CD8-positive, alpha-beta memory T cell (primary cell): ENCODE measurements at regions not wholly inside any gene's neighbourhood (a gene's known extent, or its start where the extent isn't known, plus 50 kb on each side); places are given as distances from the start of the nearest gene placed in this dataset.
"Not testable (repeated sequence)": the region's sequence is repeated elsewhere in the genome, so short reads cannot be mapped to it uniquely, and the experiment has no call there.

Source experiments
- CTCF ChIA-PET: fragments of 350-600 bp; sonication (Branson Sonifier 250); formaldehyde crosslinking; loops from one replicate; lab custom pipeline; 2021; ENCODE audit warnings: antibody characterized with exemption; lab: Charles Lee
- POLR2A ChIA-PET: fragments of 350-600 bp; sonication (Branson Sonifier 250); formaldehyde crosslinking; loops from one replicate; lab custom pipeline; 2021; ENCODE audit warnings: antibody characterized with exemption; lab: Charles Lee
- DNase-seq, 5 donors: peaks; one replicate each; pipeline versions ENCODE4 v3.0.0 to v3.0.0-alpha.2; 2020 to 2022; ENCODE audit warnings: mixed read lengths in 1 of 5
- H3K27ac ChIP-seq: one replicate; pipeline ENCODE4 v1.7.0; 2013; ENCODE audit warnings: low read depth, mild to moderate bottlenecking, low read length, moderate library complexity
- H3K27me3 ChIP-seq: 2 replicates; pipeline ENCODE4 v1.7.0; 2013; ENCODE audit warnings: low read length, mild to moderate bottlenecking; ENCODE audit not compliant: insufficient read depth, poor library complexity, severe bottlenecking
- H3K36me3 ChIP-seq: 2 replicates; pipeline ENCODE4 v1.7.0; 2013; ENCODE audit warnings: mild to moderate bottlenecking, low read length, moderate library complexity; ENCODE audit not compliant: insufficient read depth
- H3K4me1 ChIP-seq: 2 replicates; pipeline ENCODE4 v1.7.0; 2013; ENCODE audit warnings: mild to moderate bottlenecking, low read length, moderate library complexity; ENCODE audit not compliant: insufficient read depth
- H3K4me3 ChIP-seq: 2 replicates; pipeline ENCODE4 v1.7.0; 2013; ENCODE audit warnings: mild to moderate bottlenecking, low read length
- H3K9me3 ChIP-seq: 2 replicates; pipeline ENCODE4 v1.7.0; 2013; ENCODE audit warnings: mild to moderate bottlenecking, low read length
- H3K27ac Mint-ChIP-seq, 8 donors: one replicate each; pipeline ENCODE4 v1.8.0; 2020 to 2021; ENCODE audit warnings: mixed read lengths in 8 of 8, mild to moderate bottlenecking in 6 of 8, inconsistent platforms in 3 of 8, moderate library complexity in 3 of 8
- H3K27me3 Mint-ChIP-seq, 2 donors: one replicate each; pipeline ENCODE4 v1.8.0; 2020 to 2021; ENCODE audit warnings: mixed read lengths in 2 of 2, mild to moderate bottlenecking in 1 of 2, moderate library complexity in 1 of 2
- H3K36me3 Mint-ChIP-seq, 3 donors: one replicate each; pipeline ENCODE4 v1.8.0; 2020 to 2021; ENCODE audit warnings: mixed read lengths in 3 of 3, inconsistent platforms in 1 of 3, mild to moderate bottlenecking in 1 of 3
- H3K4me1 Mint-ChIP-seq, 3 donors: one replicate each; pipeline ENCODE4 v1.8.0; 2020 to 2021; ENCODE audit warnings: mixed read lengths in 3 of 3, inconsistent platforms in 1 of 3, mild to moderate bottlenecking in 1 of 3
- H3K4me3 Mint-ChIP-seq, 7 donors: one replicate each; pipeline ENCODE4 v1.8.0; 2020 to 2021; ENCODE audit warnings: mixed read lengths in 7 of 7, mild to moderate bottlenecking in 6 of 7, moderate library complexity in 4 of 7, inconsistent platforms in 2 of 7
- H3K9me3 Mint-ChIP-seq, 5 donors: one replicate each; pipeline ENCODE4 v1.8.0; 2020 to 2022; ENCODE audit warnings: mixed read lengths in 5 of 5, mild to moderate bottlenecking in 3 of 5, moderate library complexity in 2 of 5, inconsistent platforms in 1 of 5

DNA sequence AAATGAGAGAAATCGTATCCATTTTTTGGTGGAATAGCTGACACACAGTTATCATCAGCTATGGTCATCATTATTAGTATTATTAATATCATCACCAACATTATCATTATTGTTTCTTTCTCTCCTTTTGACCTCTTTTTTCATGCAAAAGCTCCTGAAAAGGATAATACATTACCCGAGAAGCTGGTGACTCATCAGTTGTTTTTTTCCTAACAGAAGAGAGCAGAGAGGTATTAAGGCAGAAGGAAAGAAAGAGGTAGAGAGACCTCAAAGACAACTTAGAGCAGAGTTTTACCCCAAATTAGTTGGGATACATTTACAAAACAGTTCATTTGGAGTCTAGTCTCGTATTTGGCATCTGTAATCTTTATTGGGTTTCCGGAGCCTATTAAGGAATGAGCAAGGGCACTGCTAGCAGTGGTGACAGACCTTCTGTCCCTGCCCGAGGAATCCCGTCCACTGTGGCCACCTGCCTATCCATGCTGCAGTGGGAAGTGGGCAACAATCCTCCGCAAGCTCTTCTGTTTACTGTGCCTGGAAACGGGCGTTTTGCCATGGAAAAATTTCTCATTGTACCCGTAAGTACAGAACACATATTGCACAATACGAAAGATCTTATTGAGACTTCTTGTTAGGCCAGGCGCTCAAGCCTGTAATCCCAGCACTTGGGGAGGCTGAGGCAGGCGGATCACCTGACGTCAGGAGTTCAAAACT, 170.0 kb upstream of the MKLN1 start:
- Histone ChIP-seq H3K36me3 (no peaks in the 10 kb centered on the region), H3K27ac (no peak overlapping the region), H3K27me3 (no peaks in the 10 kb centered on the region), H3K4me1 (no peaks in the 10 kb centered on the region), H3K9me3 (no peaks in the 10 kb centered on the region), H3K4me3 (no peak overlapping the region)
- Mint-ChIP-seq H3K4me1 (no peaks in the 10 kb centered on the region), H3K9me3 (no peaks in the 10 kb centered on the region), H3K4me3 (no peak overlapping the region), H3K27ac (no peak overlapping the region), H3K36me3 (no peaks in the 10 kb centered on the region), H3K27me3 (peaks cover 6 to 10% of the 10 kb centered on the region in 2 donors)
- ChIA-PET CTCF (interaction anchor here (1.2 kb wide), 1 partner anchor 145 kb away, joined by 3 read pairs; no protein-coding TSS in a partner anchor), POLR2A (no interaction called here)
- DNase-seq, result no peak

DNA sequence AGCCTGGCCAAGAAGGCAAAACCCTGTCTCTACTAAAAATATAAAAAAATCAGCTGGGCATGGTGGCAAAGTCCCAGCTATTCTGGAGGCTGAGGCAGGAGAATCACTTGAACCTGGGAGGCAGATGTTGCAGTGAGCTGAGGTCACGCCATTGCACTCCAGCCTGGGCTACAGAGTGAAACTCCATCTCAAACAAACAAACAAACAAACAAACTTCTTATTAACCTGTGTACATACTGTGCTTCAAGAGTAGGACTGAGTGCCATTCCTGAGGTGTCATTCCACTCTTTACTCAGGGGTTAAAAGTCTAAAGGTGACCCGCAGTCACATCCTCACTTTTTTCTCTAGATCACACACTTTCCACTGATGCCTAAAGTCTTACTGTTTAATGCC, 169.4 kb upstream of the MKLN1 start:
- H3K27me3 Mint-ChIP-seq, result peaks cover 6 to 10% of the 10 kb centered on the region in 2 donors
- H3K27ac ChIP-seq, DNase-seq, H3K4me1 Mint-ChIP-seq, H3K27ac Mint-ChIP-seq, H3K36me3 Mint-ChIP-seq, H3K9me3 Mint-ChIP-seq, H3K4me3 ChIP-seq, H3K36me3 ChIP-seq, POLR2A ChIA-PET, H3K27me3 ChIP-seq, CTCF ChIA-PET, H3K9me3 ChIP-seq, H3K4me3 Mint-ChIP-seq, H3K4me1 ChIP-seq: not testable (repeated sequence)

DNA sequence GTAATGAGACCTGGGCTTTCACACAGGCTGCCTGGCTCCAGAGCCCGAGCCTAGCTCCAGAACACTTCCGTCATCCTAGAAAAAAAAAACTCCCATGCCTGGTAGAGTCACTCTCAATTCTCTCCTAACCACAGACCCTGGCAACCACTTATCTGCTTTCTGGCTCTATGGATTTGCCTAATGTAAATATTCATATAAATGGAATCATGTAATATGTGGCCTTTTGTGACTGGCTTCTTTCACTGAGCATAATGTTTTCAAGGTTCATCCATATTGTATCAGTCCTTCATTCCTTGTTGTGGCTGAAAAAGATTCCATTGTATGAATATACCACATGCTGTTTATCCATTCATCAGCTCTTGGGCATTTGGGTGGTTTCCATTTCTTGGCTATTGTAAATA, 167.7 kb upstream of the MKLN1 start:
- Histone ChIP-seq H3K36me3 (no peaks in the 10 kb centered on the region), H3K4me3 (no peak overlapping the region), H3K27ac (no peak overlapping the region), H3K4me1 (no peaks in the 10 kb centered on the region), H3K27me3 (no peaks in the 10 kb centered on the region), H3K9me3 (no peaks in the 10 kb centered on the region)
- ChIA-PET CTCF (no interaction called here), POLR2A (no interaction called here)
- Mint-ChIP-seq H3K27me3 (peaks cover 6 to 10% of the 10 kb centered on the region in 2 donors), H3K9me3 (no peaks in the 10 kb centered on the region), H3K36me3 (no peaks in the 10 kb centered on the region), H3K4me3 (no peak overlapping the region), H3K4me1 (no peaks in the 10 kb centered on the region), H3K27ac (no peak overlapping the region)
- no peak for DNase-seq

DNA sequence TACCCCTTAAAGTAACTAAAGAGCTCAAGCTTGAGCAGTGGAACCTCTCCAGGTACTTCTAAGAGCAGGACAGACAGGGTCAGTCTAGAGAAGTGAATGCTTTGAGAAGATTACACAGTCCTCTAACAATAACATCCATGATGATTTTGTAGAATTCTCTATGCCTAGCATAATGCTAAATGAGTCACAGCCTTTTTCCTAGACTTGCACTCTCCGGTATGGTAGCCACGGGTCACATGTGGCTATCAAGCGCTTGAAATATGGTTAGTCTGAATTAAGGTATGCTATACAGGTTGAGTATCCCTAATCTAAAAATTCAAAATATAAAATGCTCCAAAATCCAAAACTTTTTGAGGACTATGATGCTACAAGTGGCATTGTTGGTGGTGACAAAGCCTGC, 166.6 kb upstream of the MKLN1 start:
- Histone ChIP-seq H3K4me3 (no peak overlapping the region), H3K36me3 (no peaks in the 10 kb centered on the region), H3K9me3 (no peaks in the 10 kb centered on the region), H3K27ac (no peak overlapping the region), H3K4me1 (no peaks in the 10 kb centered on the region), H3K27me3 (no peaks in the 10 kb centered on the region)
- no peaks in the 10 kb centered on the region for H3K36me3 Mint-ChIP-seq
- no peak overlapping the region for H3K4me3 Mint-ChIP-seq
- DNase-seq, result no peak
- CTCF ChIA-PET, result no interaction called here
- H3K9me3 Mint-ChIP-seq, result no peaks in the 10 kb centered on the region
- no peaks in the 10 kb centered on the region for H3K4me1 Mint-ChIP-seq
- POLR2A ChIA-PET, result no interaction called here
- peaks cover 6 to 7% of the 10 kb centered on the region in 2 donors for H3K27me3 Mint-ChIP-seq
- no peak overlapping the region for H3K27ac Mint-ChIP-seq

DNA sequence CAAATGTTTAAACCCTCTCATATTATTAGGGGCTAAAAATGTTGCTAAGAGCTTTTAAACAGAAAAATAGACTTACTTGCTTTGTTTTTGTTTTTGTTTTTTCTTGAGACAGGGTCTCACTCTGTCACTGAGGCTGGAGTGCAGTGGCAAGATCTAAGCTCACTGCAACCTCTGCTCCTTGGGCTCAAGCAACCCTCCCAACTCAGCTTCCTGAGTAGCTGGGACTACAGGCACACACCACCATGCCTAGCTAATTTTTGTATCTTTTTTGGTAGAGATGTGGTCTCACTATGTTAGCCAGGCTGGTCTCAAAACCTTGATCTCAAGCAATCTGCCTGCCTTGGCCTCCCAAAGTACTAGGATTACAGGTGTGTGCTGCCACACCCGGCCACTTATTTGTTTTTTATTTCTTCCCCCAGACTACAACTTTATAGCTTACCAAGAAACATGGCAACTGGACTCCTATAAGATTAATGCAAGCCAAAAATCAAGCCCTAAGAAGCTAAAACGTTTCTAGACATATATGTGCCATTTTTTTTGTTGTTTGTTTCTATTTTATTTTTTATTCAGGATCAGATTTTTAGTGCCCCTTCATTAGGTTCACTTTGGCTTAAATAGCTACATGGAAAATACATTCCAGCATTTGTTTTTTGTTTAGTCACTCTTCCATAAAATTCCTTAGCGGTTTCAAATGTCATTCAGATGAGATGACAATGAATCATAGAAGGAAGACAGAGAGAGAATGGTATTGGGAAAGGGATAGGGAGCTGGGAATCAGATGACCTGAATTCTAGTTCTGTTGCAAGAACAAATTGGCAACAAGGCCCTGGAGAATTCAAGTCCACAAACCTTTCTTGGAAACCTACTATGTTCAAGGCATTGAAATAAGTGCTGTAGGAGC, 163.4 kb upstream of the MKLN1 start:
- H3K27ac ChIP-seq, result no peak overlapping the region
- Mint-ChIP-seq H3K4me3 (no peak overlapping the region), H3K36me3 (no peaks in the 10 kb centered on the region), H3K9me3 (no peaks in the 10 kb centered on the region), H3K4me1 (no peaks in the 10 kb centered on the region), H3K27ac (no peak overlapping the region), H3K27me3 (peaks cover 3 to 4% of the 10 kb centered on the region in 2 donors)
- DNase-seq, result no peak
- H3K27me3 ChIP-seq, result no peaks in the 10 kb centered on the region
- ChIA-PET POLR2A (interaction anchor here (0.7 to 1.1 kb wide), 2 partner anchors 25 to 64 kb away, joined by 3 read pairs; no protein-coding TSS in a partner anchor), CTCF (interaction anchor here (0.9 to 1.6 kb wide), 2 partner anchors 9 to 12 kb away, joined by 3 read pairs; no protein-coding TSS in a partner anchor)
- H3K9me3 ChIP-seq, result no peaks in the 10 kb centered on the region
- H3K4me1 ChIP-seq, result no peaks in the 10 kb centered on the region
- H3K36me3 ChIP-seq, result no peaks in the 10 kb centered on the region
- no peak overlapping the region for H3K4me3 ChIP-seq

DNA sequence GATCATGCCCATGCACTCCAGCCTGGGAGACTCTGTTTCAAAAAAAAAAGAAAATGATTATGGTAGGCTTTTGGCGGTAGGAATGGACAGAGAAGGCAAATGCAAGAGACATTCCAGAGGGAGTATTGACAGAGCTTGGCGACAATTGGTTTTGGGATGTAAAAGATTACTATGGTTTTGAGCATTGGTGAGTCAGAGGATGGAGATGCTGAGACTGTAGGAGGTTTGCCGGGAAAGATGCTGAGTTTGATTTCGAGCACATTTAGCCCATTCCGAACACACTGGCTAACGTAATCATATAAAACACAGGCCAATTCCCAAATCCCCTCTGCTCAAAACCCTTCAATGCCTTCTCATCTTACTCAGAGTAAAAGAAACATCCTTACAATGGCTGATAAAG, 161.6 kb upstream of the MKLN1 start:
- H3K4me3 Mint-ChIP-seq, result no peak overlapping the region
- CTCF ChIA-PET, result no interaction called here
- Histone ChIP-seq H3K27me3 (no peaks in the 10 kb centered on the region), H3K4me3 (no peak overlapping the region), H3K4me1 (no peaks in the 10 kb centered on the region), H3K36me3 (no peaks in the 10 kb centered on the region), H3K27ac (no peak overlapping the region), H3K9me3 (no peaks in the 10 kb centered on the region)
- POLR2A ChIA-PET, result interaction anchor here (0.6 kb wide), 1 partner anchor 120 kb away, joined by 3 read pairs; no protein-coding TSS in a partner anchor
- no peaks in the 10 kb centered on the region for H3K36me3 Mint-ChIP-seq
- no peak overlapping the region for H3K27ac Mint-ChIP-seq
- peaks cover 2 to 7% of the 10 kb centered on the region in 2 donors for H3K27me3 Mint-ChIP-seq
- no peak for DNase-seq
- no peaks in the 10 kb centered on the region for H3K4me1 Mint-ChIP-seq
- no peaks in the 10 kb centered on the region for H3K9me3 Mint-ChIP-seq

DNA sequence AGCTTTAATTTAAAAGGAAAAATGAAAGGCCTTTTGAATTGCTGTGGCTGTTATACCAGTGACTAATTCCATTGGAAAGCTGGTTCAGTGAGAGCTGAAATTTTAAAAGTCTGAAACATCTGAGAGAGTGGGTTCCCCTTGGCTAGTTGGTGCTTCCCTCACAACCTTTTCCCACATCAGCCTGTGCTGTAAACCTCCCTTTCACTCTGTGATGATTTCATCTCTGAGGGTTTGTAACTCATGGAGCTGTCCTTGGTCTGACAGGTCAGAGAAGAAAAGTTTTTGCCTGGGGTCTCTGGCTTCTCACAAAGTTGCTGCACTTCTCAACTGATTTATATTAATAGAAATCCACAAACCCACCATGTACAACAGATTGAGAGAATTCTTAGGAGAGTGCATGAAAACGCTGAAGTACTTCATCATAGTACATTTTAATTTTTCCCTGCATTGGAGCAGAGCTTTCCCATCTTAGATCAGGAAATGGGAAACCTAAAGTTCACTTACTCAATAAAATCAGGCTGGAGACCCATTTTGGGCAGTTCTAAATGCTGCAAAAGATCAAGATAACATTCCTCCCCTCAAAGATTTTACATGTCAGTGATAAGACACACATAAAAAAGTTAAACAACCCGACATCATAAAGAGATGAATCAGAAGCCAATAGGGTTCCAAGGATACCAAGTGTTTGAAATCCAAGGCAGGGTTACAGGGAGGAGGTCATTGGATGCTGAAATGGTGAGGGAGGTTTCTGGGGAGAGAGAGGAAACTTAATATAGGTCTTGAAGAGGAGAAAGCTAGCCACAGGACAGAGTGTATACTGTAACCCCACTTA, 157.0 kb upstream of the MKLN1 start:
- no peak overlapping the region for H3K27ac ChIP-seq
- H3K4me3 ChIP-seq, result no peak overlapping the region
- Mint-ChIP-seq H3K4me3 (no peak overlapping the region), H3K36me3 (peaks cover 0 to 3% (median 0%) of the 10 kb centered on the region in 3 donors), H3K27ac (no peak overlapping the region), H3K4me1 (no peaks in the 10 kb centered on the region), H3K27me3 (peaks cover 3 to 12% of the 10 kb centered on the region in 2 donors), H3K9me3 (peaks cover 0 to 2% (median 0%) of the 10 kb centered on the region in 5 donors)
- H3K4me1 ChIP-seq, result no peaks in the 10 kb centered on the region
- no peaks in the 10 kb centered on the region for H3K36me3 ChIP-seq
- ChIA-PET CTCF (no interaction called here), POLR2A (no interaction called here)
- no peaks in the 10 kb centered on the region for H3K27me3 ChIP-seq
- H3K9me3 ChIP-seq, result no peaks in the 10 kb centered on the region
- no peak for DNase-seq
